ENCODE measurements at regions not wholly inside any gene's neighbourhood (a gene's known extent, or its start where the extent isn't known, plus 50 kb on each side); places are given as distances from the start of the nearest gene placed in this dataset.

DNA sequence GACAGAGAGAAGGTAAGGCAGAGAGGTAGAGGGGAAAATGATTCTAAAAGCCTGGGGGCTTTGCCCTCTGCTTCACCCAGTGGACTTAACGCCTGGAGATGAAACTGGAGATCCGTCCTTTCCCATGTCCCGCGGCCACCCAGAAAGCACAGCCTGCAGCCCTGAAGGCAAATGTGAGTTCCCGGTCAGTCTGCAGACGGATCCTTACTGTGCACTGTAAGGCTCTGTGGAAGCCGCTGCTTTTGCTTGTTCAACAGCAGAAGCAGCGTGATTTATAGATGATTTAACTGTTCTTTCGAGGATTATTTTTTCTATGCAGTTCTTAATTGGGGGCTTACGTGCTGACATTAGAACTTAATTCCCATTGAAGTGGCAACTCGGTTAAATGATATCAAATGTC lies 290.4 kb downstream of the FOXL1 start:
- Histone ChIP-seq H3K4me1 (ENCODE audit: control insufficient read depth, insufficient read depth, low read length) (no peaks in the 10 kb centered on the region), H3K36me3 (ENCODE audit: control insufficient read depth in 2 of 2, insufficient read depth in 1 of 2, low read length in 2 of 2) (no peaks in the 10 kb centered on the region), H3K9me3 (ENCODE audit: control insufficient read depth, insufficient read depth, low read depth, low read length) (no peaks in the 10 kb centered on the region), H3K4me3 (ENCODE audit: low read depth, low read length) (no peak overlapping the region), H3K27ac (ENCODE audit: extremely low read depth, low read depth, low read length) (no peak overlapping the region)
- no peak for TF ChIP-seq ZSCAN16 (tag by site-specific recombination; IDR thresholded peaks at IDR 0.05)
- TF ChIP-seq ZNF843 (tag by site-specific recombination; IDR thresholded peaks at IDR 0.05): no peak
- TF ChIP-seq ZNF416 (tag by site-specific recombination; IDR thresholded peaks at IDR 0.05): no peak
- TF ChIP-seq ZNF585B (tag by site-specific recombination; IDR thresholded peaks at IDR 0.05): no peak
- no peak for TF ChIP-seq ZNF133 (tag by site-specific recombination; IDR thresholded peaks at IDR 0.05)
- no peak for TF ChIP-seq ZNF549 (tag by site-specific recombination; IDR thresholded peaks at IDR 0.05)
- no peak for TF ChIP-seq ZBTB8A (tag by site-specific recombination; IDR thresholded peaks at IDR 0.05)
- TF ChIP-seq ZNF776 (tag by site-specific recombination; IDR thresholded peaks at IDR 0.05; ENCODE audit: borderline replicate concordance): no peak
- no peak for TF ChIP-seq ZNF645 (tag by site-specific recombination; IDR thresholded peaks at IDR 0.05)
- TF ChIP-seq TSHZ1 (tag by site-specific recombination; IDR thresholded peaks at IDR 0.05; ENCODE audit: borderline replicate concordance): no peak
- TF ChIP-seq ZNF596 (tag by site-specific recombination; IDR thresholded peaks at IDR 0.05): no peak
- TF ChIP-seq ZNF624 (tag by site-specific recombination; IDR thresholded peaks at IDR 0.05): no peak
- TF ChIP-seq, protein P1, sequence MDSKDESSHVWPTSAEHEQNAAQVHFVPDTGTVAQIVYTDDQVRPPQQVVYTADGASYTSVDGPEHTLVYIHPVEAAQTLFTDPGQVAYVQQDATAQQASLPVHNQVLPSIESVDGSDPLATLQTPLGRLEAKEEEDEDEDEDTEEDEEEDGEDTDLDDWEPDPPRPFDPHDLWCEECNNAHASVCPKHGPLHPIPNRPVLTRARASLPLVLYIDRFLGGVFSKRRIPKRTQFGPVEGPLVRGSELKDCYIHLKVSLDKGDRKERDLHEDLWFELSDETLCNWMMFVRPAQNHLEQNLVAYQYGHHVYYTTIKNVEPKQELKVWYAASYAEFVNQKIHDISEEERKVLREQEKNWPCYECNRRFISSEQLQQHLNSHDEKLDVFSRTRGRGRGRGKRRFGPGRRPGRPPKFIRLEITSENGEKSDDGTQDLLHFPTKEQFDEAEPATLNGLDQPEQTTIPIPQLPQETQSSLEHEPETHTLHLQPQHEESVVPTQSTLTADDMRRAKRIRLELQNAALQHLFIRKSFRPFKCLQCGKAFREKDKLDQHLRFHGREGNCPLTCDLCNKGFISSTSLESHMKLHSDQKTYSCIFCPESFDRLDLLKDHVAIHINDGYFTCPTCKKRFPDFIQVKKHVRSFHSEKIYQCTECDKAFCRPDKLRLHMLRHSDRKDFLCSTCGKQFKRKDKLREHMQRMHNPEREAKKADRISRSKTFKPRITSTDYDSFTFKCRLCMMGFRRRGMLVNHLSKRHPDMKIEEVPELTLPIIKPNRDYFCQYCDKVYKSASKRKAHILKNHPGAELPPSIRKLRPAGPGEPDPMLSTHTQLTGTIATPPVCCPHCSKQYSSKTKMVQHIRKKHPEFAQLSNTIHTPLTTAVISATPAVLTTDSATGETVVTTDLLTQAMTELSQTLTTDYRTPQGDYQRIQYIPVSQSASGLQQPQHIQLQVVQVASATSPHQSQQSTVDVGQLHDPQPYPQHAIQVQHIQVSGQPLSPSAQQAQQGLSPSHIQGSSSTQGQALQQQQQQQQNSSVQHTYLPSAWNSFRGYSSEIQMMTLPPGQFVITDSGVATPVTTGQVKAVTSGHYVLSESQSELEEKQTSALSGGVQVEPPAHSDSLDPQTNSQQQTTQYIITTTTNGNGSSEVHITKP (tag by site-specific recombination; IDR thresholded peaks at IDR 0.05): no peak
- no peak for TF ChIP-seq KLF16 (tag by site-specific recombination; IDR thresholded peaks at IDR 0.05)
- TF ChIP-seq ZNF791 (tag by site-specific recombination; IDR thresholded peaks at IDR 0.05): no peak
- TF ChIP-seq ZNF621 (tag by site-specific recombination; IDR thresholded peaks at IDR 0.05): no peak
- no peak for TF ChIP-seq BCL11B (tag by site-specific recombination; IDR thresholded peaks at IDR 0.05; ENCODE audit: low read depth)
- no peak for TF ChIP-seq ZNF76 (tag by site-specific recombination; IDR thresholded peaks at IDR 0.05; ENCODE audit: borderline replicate concordance, low read depth)
- TF ChIP-seq SP7 (tag by site-specific recombination; IDR thresholded peaks at IDR 0.05): no peak
- ChIA-PET POLR2A (no interaction called here), CTCF (interaction anchor here (0.5 to 1.5 kb wide), 2 partner anchors 149 to 302 kb away, joined by 3 to 4 read pairs; no protein-coding TSS in a partner anchor)
